Body of pancreas (tissue), 4 donors: ENCODE measurements at regions not wholly inside any gene's neighbourhood (a gene's known extent, or its start where the extent isn't known, plus 50 kb on each side); places are given as distances from the start of the nearest gene placed in this dataset.

ENCODE experiments used
- POLR2A ChIP-seq, 3 donors: fragments of 450-650 bp; IDR thresholded peaks; one replicate each; pipeline ENCODE4 v1.6.1; 2016; ENCODE audit warnings: antibody characterized with exemption in 3 of 3, mild to moderate bottlenecking in 2 of 3
- TF ChIP-seq, protein P1 (sequence below), 7 experiments: fragments of 450-650 bp in 4 of 7; fragments of 200-600 bp in 3 of 7; sonication (generic) in 3 of 7; IDR thresholded peaks; one replicate each; pipeline ENCODE4 v1.5.1; 2016 to 2019; ENCODE audit warnings: antibody characterized with exemption in 7 of 7

DNA sequence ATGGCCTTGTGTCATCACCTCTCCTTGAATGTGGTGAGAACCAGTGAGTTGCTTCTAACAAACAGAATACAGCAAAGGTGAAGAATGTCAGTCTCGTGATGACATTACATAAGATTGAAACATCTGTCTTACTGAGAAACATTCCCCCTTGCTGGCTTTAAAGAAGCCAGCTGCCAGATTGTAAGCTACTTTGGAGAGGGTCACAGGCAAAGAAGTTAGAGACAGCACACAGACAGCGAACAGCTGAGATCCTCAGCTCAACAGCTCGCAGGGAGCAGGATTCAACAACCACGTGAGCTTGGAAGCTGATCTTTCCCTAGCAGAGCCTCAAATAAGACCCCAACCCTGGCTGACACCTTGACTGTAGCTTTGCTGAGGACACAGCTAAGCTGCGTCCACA lies 367.9 kb downstream of the LIG4 start:
- TF ChIP-seq, protein P1, sequence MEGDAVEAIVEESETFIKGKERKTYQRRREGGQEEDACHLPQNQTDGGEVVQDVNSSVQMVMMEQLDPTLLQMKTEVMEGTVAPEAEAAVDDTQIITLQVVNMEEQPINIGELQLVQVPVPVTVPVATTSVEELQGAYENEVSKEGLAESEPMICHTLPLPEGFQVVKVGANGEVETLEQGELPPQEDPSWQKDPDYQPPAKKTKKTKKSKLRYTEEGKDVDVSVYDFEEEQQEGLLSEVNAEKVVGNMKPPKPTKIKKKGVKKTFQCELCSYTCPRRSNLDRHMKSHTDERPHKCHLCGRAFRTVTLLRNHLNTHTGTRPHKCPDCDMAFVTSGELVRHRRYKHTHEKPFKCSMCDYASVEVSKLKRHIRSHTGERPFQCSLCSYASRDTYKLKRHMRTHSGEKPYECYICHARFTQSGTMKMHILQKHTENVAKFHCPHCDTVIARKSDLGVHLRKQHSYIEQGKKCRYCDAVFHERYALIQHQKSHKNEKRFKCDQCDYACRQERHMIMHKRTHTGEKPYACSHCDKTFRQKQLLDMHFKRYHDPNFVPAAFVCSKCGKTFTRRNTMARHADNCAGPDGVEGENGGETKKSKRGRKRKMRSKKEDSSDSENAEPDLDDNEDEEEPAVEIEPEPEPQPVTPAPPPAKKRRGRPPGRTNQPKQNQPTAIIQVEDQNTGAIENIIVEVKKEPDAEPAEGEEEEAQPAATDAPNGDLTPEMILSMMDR (IDR thresholded peaks at IDR 0.05): no peak
- TF ChIP-seq POLR2A (IDR thresholded peaks at IDR 0.05): no peak
